SU-DHL-6 (cell line): ENCODE measurements at regions not wholly inside any gene's neighbourhood (a gene's known extent, or its start where the extent isn't known, plus 50 kb on each side); places are given as distances from the start of the nearest gene placed in this dataset.

Experiments used
- EZH2phosphoT487 ChIP-seq: fragments of 200-600 bp; sonication (generic), shearing (Covaris generic); conservative IDR thresholded peaks from 2 replicates; pipeline ENCODE4 v1.6.1; 2018; ENCODE audit warnings: mild to moderate bottlenecking, antibody characterized with exemption, low read length, moderate library complexity, mixed read lengths
- TF ChIP-seq, protein P1 (sequence below): fragments of 200-600 bp; sonication (generic); IDR thresholded peaks from one replicate; pipeline ENCODE4 v1.5.1; 2017; ENCODE audit warnings: antibody characterized with exemption, mild to moderate bottlenecking, low read length, moderate library complexity; ENCODE audit not compliant: insufficient read depth, poor library complexity, severe bottlenecking

DNA sequence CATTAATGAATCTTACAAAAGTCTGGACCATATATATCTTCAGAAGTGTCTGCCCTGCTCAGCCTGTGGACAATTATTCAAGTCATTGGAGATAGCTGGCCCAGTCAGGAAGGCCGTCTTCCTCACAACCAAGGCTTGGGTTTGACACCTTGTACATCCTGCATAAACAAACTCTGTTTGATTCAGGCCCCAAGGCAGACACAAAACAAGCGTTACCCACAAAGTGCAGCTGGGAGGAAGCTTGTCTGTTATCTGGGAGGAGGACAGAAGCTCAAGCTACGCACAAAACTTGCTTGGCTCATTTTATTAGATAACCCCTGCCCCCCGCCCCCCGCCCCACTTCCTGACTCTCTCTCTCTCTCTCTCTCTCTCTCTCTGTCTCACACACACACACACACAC is 166.9 kb upstream of the WDR11 start:
- TF ChIP-seq, protein P1, sequence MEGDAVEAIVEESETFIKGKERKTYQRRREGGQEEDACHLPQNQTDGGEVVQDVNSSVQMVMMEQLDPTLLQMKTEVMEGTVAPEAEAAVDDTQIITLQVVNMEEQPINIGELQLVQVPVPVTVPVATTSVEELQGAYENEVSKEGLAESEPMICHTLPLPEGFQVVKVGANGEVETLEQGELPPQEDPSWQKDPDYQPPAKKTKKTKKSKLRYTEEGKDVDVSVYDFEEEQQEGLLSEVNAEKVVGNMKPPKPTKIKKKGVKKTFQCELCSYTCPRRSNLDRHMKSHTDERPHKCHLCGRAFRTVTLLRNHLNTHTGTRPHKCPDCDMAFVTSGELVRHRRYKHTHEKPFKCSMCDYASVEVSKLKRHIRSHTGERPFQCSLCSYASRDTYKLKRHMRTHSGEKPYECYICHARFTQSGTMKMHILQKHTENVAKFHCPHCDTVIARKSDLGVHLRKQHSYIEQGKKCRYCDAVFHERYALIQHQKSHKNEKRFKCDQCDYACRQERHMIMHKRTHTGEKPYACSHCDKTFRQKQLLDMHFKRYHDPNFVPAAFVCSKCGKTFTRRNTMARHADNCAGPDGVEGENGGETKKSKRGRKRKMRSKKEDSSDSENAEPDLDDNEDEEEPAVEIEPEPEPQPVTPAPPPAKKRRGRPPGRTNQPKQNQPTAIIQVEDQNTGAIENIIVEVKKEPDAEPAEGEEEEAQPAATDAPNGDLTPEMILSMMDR: no peak
- TF ChIP-seq EZH2phosphoT487: no peak
